ENCODE measurements at regions not wholly inside any gene's neighbourhood (a gene's known extent, or its start where the extent isn't known, plus 50 kb on each side); places are given as distances from the start of the nearest gene placed in this dataset.
"Not testable (repeated sequence)": the region's sequence is repeated elsewhere in the genome, so short reads cannot be mapped to it uniquely, and the experiment has no call there.

DNA sequence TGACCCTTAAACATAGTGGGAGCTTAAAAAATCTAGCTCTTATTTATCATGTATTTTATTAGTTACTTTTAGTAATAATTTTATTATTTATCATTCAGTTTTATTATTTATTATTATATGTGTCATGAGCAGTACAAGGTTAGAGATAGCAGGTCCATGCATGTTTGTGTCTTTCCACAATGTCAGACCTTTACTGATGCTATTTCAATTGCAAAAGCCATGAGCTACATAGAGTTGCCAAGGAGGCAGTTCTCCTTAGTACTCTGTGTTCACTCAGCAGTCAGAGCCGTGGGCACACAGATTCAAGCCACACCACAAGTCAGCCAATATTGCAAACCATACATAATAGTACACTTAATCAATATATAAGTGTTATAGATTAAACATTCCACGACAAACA is 157.9 kb upstream of the NTRK2 start:
- no peak for DNase-seq

DNA sequence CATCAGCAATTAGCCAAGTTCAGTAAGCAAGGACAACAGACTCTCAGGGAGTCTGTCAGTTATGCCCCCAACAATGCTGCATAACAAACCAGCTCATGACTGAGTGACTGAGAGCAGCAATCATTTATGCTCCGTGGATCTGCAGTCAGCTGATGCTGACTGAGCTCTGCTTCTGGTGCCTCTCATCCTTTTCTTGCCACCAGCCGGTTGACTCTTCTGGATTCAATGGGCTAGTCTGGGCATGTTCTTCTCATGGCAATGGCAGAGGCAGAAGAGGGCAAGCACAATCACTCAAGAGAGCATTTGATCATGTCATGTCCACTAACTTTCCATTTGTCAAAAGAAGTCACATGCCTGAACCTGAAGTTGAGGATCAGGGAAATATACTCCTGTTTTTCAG is 157.0 kb upstream of the NTRK2 start:
- no peak for DNase-seq

DNA sequence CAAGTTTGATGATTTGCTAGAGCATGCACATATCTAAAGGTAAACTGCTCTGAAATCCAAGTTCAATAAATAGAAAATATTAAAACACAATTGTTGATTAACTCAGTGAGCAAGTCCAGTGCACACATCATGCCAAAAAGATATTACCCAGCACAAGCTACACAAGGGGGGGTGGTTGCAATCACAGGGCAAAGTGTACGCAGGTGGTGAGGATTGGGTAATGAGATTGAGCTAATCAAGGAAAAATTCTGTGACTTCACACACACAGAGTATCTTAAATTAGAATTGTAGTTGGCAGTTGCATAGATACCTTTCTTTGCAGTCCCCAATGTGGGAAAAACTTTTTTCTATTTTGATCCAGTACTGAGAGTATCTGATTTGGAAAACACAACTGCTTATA is 156.1 kb upstream of the NTRK2 start:
- no peak for DNase-seq

GRCh38 chr9:84513979-84514378 is 155.6 kb upstream of the NTRK2 start:
- DNase-seq: no peak

GRCh38 chr9:84514421-84514820 is 155.1 kb upstream of the NTRK2 start:
- DNase-seq: no peak

DNA sequence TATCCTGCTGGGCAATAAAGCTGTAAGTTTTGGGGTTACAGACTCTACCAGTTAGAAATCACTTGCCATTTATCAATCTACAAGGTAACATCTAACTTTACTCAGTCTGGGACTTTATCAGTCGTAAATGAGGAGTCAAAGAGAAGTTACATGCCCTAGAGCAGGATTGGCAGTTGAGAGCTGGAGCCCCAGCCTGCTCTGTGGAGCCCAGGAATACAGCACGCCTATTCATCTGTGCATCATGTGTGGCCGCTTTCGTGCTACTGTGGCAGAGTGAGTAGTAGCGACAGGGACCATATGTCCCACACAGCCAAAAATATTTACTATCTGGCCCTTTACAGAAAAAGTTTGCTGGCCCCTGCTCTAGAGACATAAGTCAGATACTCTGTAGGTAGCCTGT is 152.5 kb upstream of the NTRK2 start:
- no peak for DNase-seq

DNA sequence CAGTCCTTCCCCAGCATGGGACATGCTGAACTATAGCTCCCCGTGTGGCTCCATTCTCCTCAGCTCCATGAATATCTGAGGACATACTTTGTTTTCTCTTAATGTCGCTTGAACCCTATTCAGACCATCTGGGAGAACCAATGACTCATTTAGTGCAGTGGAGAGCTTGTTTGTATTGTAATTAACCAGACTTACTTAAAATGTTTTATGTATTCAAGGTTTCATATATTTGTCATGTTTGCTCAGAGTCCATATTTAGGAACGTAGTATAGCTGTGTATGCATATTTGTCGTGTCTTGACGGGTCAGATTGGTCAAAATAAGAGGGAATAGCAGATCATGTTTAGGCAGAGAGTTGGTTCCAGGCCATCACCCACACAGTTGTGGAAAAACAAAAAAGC is 150.1 kb upstream of the NTRK2 start:
- no peak for DNase-seq

DNA sequence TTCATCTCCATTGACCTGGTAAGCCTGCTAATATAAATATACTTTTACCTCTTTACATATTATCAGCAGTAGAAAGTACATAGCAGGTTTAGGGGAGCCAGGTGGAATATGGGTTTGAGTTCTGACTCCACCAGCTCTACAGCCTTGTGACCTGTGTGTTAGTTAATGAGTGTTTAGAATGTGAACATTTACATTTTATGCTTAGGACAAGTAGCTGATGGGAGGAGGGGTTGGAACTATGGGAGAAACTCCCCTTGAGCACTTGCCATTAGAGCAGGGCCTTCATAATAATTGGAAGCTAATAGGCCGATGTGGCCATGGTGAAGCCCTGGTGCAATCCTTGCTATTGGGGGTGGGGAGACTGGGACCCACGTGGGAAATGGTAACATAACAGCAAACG is 148.3 kb upstream of the NTRK2 start:
- DNase-seq: no peak

DNA sequence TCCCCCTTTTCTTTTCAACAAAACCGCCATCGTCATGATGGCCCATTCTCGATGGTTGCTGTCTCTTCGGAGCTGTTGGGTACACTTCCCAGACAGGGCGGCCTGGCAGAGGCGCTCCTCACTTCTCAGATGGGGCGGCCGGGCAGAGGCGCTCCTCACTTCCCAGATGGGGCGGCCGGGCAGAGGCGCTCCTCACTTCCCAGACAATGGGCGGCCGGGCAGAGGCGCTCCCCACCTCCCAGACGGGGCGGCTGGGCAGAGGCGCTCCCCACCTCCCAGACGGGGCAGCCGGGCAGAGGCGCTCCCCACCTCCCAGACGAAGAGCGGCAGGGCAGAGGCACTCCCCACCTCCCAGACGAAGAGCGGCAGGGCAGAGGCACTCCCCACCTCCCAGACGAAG is 143.3 kb upstream of the NTRK2 start:
- DNase-seq: not testable (repeated sequence)

DNA sequence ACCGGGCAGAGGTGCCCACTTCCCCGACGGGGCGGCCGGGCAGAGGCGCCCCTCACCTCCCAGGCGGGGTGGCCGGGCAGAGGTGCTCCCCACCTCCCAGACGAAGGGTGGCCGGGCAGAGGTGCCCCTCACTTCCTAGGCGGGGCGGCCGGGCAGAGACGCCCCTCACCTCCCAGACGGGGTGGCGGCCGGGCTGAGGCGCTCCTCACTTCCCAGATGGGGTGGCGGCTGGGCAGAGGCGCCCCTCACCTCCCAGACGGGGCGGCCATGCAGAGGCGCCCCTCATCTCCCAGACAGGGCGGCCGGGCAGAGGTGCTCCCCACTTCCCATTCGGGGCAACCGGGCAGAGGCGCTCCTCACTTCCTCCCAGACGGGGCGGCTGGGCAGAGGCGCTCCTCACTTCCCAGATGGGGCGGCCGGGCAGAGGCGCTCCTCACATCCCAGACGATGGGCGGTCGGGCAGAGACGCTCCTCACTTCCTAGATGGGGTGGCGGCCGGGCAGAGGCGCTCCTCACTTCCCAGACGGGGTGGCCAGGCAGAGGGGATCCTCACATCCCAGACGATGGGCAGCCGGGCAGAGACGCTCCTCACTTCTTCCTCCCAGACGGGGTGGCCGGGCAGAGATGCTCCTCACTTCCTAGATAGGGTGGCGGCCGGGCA is 142.3 kb upstream of the NTRK2 start:
- DNase-seq: not testable (repeated sequence)

DNA sequence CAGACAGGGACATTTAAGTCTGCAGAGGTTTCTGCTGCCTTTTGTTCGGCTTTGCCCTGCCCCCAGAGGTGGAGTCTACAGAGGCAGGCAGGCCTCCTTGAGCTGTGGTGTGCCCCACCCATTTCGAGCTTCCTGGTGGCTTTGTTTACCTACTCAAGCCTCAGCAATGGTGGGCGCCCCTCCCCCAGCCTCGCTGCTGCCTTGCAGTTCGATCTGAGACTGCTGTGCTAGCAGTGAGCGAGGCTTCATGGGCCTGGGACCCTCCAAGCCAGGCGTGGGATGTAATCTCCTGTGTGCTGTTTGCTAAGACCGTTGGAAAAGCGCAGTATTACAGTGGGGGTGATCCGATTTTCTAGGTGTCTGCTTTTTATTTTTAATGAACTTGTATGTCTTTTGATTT is 133.6 kb upstream of the NTRK2 start:
- not testable (repeated sequence) for DNase-seq

DNA sequence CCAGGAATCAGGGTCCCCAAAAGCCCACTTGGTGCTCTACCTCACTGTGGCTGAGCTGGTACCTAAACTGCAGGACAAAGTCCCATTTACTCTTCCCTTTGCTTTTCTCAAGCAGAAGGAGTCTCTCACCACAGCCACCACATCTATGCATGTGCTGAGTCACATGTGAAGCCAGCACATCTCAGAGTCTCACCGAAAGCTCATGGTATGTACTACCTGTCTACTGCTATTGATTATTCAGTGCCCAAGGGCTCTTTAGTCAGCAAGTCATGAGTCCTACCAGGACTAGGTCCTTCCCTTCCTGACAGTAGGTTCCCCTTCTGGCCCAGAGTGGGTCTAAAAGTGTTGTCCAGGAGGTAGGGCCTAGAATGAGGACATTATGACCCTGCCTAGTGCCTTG is 130.7 kb upstream of the NTRK2 start:
- DNase-seq: no peak

- DNase-seq: no peak
Observed at GRCh38 chr9:84542554-84542953, 127.0 kb upstream of the NTRK2 start.

GRCh38 chr9:84554069-84554664 is 115.4 kb upstream of the NTRK2 start:
- DNase-seq: no peak

DNA sequence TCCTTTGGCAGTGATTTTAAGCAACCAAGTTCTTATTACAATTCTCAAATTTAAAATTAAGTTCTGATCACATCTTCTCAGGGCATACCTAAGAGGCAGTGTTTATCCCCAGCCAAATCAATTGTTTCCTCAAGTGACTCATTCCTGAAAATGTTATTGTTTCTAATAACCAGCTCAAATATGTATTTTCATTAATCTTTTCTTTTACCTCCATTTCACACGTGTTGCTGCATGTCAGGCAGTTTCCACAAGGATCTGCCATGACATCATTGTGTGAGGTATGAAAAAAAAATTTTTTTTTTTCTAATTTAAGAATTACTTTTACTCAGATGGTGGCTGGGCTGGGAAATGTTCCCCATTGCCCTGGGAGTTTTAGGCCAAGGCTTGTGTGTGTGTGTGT is 113.0 kb upstream of the NTRK2 start:
- DNase-seq: no peak

GRCh38 chr9:84557751-84558150 is 111.8 kb upstream of the NTRK2 start:
- no peak for DNase-seq

GRCh38 chr9:84563691-84564090 is 105.8 kb upstream of the NTRK2 start:
- no peak for DNase-seq

DNA sequence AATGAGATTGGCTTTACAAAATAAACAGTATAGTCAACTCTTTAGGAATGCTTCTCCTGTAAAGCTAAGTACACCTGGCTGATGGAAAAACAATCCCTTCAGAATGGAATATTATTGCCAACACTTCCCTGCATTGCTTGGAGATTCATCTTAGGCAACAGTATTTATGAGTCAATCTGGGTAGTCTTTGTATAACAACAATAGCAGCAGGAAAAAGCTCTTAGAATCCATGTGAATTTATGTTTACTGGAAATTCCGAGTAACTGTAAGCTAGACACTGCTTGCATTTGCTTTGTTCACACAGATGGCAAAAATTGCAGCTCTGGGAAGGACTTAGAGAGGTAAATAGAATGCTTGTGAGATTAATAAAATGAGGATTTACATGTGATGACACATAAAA is 101.7 kb upstream of the NTRK2 start:
- no peak for DNase-seq

DNA sequence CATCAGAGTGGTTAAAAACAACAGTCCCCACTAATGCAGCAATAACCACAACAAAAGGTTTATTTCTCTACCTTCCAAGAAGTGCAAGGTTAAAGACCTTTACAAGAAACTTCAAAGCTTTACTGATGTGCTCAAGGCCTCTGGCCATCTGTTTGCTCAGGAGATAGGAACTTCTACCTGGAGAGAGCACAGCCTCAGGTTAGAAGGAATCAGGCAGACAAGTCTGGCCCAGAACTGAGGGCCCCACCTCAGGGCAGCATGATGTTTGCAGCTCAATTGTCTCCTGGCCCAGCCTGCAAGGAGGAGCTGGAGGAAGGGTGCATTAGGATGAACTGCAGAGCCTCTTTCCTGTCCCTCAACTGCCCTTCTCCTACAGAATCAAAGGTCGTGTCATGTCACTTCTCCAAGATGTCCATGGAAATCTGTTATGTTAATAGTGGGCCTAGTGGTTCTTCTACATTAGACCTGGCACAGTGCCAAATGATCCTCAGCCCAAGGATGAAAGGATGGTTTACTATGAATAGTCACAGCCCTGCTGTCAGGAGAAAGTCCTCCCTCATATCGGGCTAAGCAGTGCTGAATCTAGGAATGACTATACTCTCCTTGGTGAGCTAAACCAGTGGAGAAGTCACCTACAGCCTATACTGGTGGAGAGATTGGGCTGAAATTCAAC is 98.9 kb upstream of the NTRK2 start:
- DNase-seq: no peak

DNA sequence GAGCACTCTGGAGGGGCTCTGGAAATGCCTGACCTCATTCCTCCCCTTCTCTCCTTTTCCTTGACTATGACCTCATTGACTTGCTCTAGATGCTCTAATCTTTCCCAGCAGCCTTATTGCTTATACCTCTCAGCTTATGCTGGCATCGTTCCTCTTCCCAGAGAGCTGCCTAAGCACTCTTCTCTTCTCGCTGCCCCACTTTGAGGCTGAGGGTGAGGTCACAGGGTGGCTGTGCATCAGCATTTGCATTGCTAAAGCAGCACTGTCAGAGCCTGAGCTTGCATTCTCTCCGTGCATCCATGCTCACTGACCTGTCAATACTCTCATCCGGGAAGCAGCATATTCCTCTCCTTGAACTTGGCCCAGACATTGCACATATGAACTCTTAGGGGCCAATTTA is 96.4 kb upstream of the NTRK2 start:
- no peak for DNase-seq

DNA sequence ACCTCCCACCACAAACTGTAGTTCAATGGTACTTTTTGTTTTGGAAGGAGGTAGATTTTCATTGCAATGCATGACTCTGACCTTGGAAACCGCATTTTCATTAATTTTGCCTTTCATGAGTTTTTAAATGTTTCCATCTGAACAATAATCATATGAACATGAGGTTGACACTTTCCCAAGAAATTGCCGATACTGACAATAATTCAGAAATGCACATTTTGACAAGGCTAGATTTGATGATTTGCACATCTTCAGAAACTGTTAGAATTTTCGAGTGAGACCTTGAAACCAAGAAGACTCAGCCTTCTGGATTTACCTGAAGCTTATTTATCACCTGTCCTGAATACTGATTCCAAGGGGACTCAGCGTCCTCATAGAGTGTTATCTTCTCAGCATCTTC is 93.8 kb upstream of the NTRK2 start:
- no peak for DNase-seq

- DNase-seq: no peak
Observed at GRCh38 chr9:84583866-84584265, 85.7 kb upstream of the NTRK2 start.

- no peak for DNase-seq
Observed at GRCh38 chr9:84586662-84587061, 82.9 kb upstream of the NTRK2 start.

DNA sequence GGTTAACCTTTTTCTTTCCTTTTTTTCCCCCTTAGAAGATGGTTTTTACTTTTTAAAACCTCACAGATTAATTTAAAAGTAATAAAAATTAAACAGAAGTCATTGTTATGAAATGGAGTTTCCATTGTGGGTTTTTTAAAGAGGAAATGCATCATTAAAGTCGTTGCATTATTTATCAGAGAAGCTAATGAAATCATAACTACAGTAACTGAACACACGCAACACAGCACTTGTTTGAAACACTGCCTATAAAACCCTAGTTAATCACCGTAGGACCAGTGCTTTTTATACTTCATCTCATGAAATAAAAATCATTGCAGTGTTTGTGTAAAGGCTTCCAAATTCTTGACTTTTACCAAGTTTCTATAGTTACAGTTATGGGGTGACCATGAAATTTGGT is 82.4 kb upstream of the NTRK2 start:
- no peak for DNase-seq

GRCh38 chr9:84589542-84589941 is 80.0 kb upstream of the NTRK2 start:
- no peak for DNase-seq

All from stimulated activated CD4-positive, alpha-beta T cell treated with anti-CD3 and anti-CD28 coated beads, Interleukin-2, amount 100 ng/mL, for 48 hours (primary cell).